Effector memory CD4-positive, alpha-beta T cell (primary cell): ENCODE measurements at regions not wholly inside any gene's neighbourhood (a gene's known extent, or its start where the extent isn't known, plus 50 kb on each side); places are given as distances from the start of the nearest gene placed in this dataset.

Experiments used
- DNase-seq, 3 donors: peaks; one replicate each; pipeline ENCODE4 v3.0.0-alpha.2; 2020
- H3K27ac ChIP-seq: 2 replicates; pipeline ENCODE4 v1.7.0; 2013; ENCODE audit warnings: mild to moderate bottlenecking, low read length, moderate library complexity; ENCODE audit not compliant: insufficient read depth, poor library complexity, severe bottlenecking
- H3K27me3 ChIP-seq: replicated peaks from 2 replicates; pipeline ENCODE4 v1.7.0; 2013; ENCODE audit warnings: mild to moderate bottlenecking, low read length; ENCODE audit not compliant: insufficient read depth, control insufficient read depth, poor library complexity, severe bottlenecking
- H3K36me3 ChIP-seq: 2 replicates; pipeline ENCODE4 v1.7.0; 2013; ENCODE audit warnings: mild to moderate bottlenecking, low read length, moderate library complexity; ENCODE audit not compliant: control insufficient read depth, insufficient read depth
- H3K4me1 ChIP-seq: 2 replicates; pipeline ENCODE4 v1.7.0; 2013; ENCODE audit warnings: low read length, mild to moderate bottlenecking; ENCODE audit not compliant: control insufficient read depth, insufficient read depth, poor library complexity, severe bottlenecking
- H3K4me3 ChIP-seq: 2 replicates; pipeline ENCODE4 v1.7.0; 2013; ENCODE audit warnings: low read length, low read depth, mild to moderate bottlenecking; ENCODE audit not compliant: insufficient read depth, poor library complexity, severe bottlenecking
- H3K9me3 ChIP-seq: 2 replicates; pipeline ENCODE4 v1.7.0; 2013; ENCODE audit warnings: mild to moderate bottlenecking, low read length, moderate library complexity; ENCODE audit not compliant: control insufficient read depth

GRCh38 chr7:25779002-25779546, 372.9 kb upstream of the NFE2L3 start:
- Histone ChIP-seq H3K9me3 (no peaks in the 10 kb centered on the region), H3K27me3 (no peaks in the 10 kb centered on the region), H3K36me3 (no peaks in the 10 kb centered on the region), H3K4me1 (no peaks in the 10 kb centered on the region), H3K4me3 (no peak overlapping the region), H3K27ac (no peak overlapping the region)
- no peak for DNase-seq

GRCh38 chr7:25780904-25781303, 371.1 kb upstream of the NFE2L3 start:
- Histone ChIP-seq H3K9me3 (no peaks in the 10 kb centered on the region), H3K4me1 (no peaks in the 10 kb centered on the region), H3K36me3 (no peaks in the 10 kb centered on the region), H3K27ac (no peak overlapping the region), H3K27me3 (no peaks in the 10 kb centered on the region), H3K4me3 (no peak overlapping the region)
- DNase-seq = no peak

DNA sequence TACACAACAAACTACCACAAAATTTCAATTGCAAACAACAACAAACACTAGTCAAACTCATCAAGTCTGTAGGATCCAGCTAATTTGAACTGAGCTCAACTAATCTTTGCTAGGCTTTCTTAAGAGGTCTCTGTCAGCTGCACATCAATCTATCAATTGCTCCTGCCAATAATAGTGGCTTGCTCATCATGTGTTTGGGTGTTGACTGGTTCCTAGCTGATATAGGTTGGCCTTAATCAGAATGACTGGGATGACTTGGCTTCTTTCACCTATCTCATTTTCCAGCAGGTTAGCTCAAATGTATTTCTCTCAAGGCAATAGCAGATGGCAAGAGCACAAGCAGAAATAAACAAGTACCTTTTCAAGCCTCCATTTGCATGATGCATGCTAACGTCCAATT, 370.3 kb upstream of the NFE2L3 start:
- H3K27ac ChIP-seq = no peak overlapping the region
- H3K27me3 ChIP-seq = no peaks in the 10 kb centered on the region
- no peaks in the 10 kb centered on the region for H3K4me1 ChIP-seq
- H3K4me3 ChIP-seq = no peak overlapping the region
- H3K9me3 ChIP-seq = no peaks in the 10 kb centered on the region
- DNase-seq = no peak
- H3K36me3 ChIP-seq = no peaks in the 10 kb centered on the region

GRCh38 chr7:25786936-25787335, 365.1 kb upstream of the NFE2L3 start:
- no peak overlapping the region for H3K27ac ChIP-seq
- DNase-seq = no peak
- H3K9me3 ChIP-seq = no peaks in the 10 kb centered on the region
- H3K36me3 ChIP-seq = no peaks in the 10 kb centered on the region
- H3K27me3 ChIP-seq = no peaks in the 10 kb centered on the region
- H3K4me1 ChIP-seq = no peaks in the 10 kb centered on the region
- no peak overlapping the region for H3K4me3 ChIP-seq

GRCh38 chr7:25787336-25787735, 364.7 kb upstream of the NFE2L3 start:
- Histone ChIP-seq H3K4me1 (no peaks in the 10 kb centered on the region), H3K4me3 (no peak overlapping the region), H3K27me3 (no peaks in the 10 kb centered on the region), H3K27ac (no peak overlapping the region), H3K36me3 (no peaks in the 10 kb centered on the region), H3K9me3 (no peaks in the 10 kb centered on the region)
- no peak for DNase-seq

DNA sequence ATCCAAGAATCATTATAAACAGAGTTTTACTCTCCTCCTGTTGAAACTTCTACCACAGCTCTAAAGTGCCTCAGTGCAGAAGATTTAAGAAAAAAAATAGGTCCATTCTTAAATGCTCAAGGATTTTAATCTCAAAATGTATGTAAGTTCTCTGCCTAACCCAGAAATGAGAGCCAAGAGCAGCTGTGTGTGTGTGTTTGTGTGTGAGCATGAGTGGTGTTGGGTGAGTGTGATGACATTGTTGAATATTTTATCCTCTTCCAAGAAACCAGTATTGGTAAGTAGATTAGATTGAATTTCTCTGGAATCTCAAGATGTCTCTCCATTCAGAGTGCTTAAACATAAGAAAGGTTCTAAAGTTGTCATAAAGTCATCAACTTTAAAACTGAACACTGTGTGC, 363.6 kb upstream of the NFE2L3 start:
- no peaks in the 10 kb centered on the region for H3K36me3 ChIP-seq
- no peak overlapping the region for H3K27ac ChIP-seq
- H3K9me3 ChIP-seq = no peaks in the 10 kb centered on the region
- no peak for DNase-seq
- H3K4me3 ChIP-seq = no peak overlapping the region
- no peaks in the 10 kb centered on the region for H3K27me3 ChIP-seq
- H3K4me1 ChIP-seq = no peaks in the 10 kb centered on the region

- Histone ChIP-seq H3K4me3 (no peak overlapping the region), H3K9me3 (no peaks in the 10 kb centered on the region), H3K27me3 (no peaks in the 10 kb centered on the region), H3K4me1 (no peaks in the 10 kb centered on the region), H3K27ac (no peak overlapping the region), H3K36me3 (no peaks in the 10 kb centered on the region)
- DNase-seq = no peak
These were observed 362.9 kb upstream of the NFE2L3 start for GRCh38 chr7:25788961-25789620.

- Histone ChIP-seq H3K36me3 (no peaks in the 10 kb centered on the region), H3K27ac (no peak overlapping the region), H3K27me3 (no peaks in the 10 kb centered on the region), H3K9me3 (no peaks in the 10 kb centered on the region), H3K4me3 (no peak overlapping the region), H3K4me1 (no peaks in the 10 kb centered on the region)
- no peak for DNase-seq
These were observed 362.0 kb upstream of the NFE2L3 start for GRCh38 chr7:25789701-25790640.

- Histone ChIP-seq H3K27me3 (no peaks in the 10 kb centered on the region), H3K4me1 (no peaks in the 10 kb centered on the region), H3K36me3 (no peaks in the 10 kb centered on the region), H3K4me3 (no peak overlapping the region), H3K9me3 (no peaks in the 10 kb centered on the region), H3K27ac (no peak overlapping the region)
- no peak for DNase-seq
These were observed 361.0 kb upstream of the NFE2L3 start for GRCh38 chr7:25790963-25791362.

DNA sequence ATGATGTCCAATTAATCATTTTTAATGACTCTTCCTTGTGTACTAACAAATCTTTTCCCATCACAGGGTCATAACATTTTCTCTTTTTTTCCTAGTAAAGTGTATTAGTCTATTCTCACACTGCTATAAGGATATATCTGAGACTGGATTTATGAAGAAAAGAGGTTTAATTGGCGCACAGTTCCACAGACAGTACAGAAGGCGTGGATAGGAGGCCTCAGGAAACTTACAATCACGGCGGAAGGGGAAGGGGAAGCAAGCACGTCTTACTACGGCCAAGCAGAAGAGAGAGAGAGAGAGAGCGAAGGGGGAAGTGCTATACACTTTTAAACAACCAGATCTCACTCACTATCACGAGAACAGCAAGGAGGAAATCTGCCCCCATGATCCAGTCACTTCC, 359.4 kb upstream of the NFE2L3 start:
- no peak overlapping the region for H3K4me3 ChIP-seq
- no peaks in the 10 kb centered on the region for H3K36me3 ChIP-seq
- no peaks in the 10 kb centered on the region for H3K27me3 ChIP-seq
- no peak for DNase-seq
- no peak overlapping the region for H3K27ac ChIP-seq
- no peaks in the 10 kb centered on the region for H3K9me3 ChIP-seq
- H3K4me1 ChIP-seq = no peaks in the 10 kb centered on the region
